ENCODE measurements at regions not wholly inside any gene's neighbourhood (a gene's known extent, or its start where the extent isn't known, plus 50 kb on each side); places are given as distances from the start of the nearest gene placed in this dataset.
"Not testable (repeated sequence)": the region's sequence is repeated elsewhere in the genome, so short reads cannot be mapped to it uniquely, and the experiment has no call there.

GRCh38 chr13:48844676-48845075, 131.0 kb upstream of the FNDC3A start:
- no peak for DNase-seq (ENCODE audit: low spot score)

GRCh38 chr13:48849515-48849914, 126.2 kb upstream of the FNDC3A start:
- DNase-seq (ENCODE audit: low spot score) = no peak

GRCh38 chr13:48851707-48852106, 124.0 kb upstream of the FNDC3A start:
- DNase-seq (ENCODE audit: low spot score) = no peak

DNA sequence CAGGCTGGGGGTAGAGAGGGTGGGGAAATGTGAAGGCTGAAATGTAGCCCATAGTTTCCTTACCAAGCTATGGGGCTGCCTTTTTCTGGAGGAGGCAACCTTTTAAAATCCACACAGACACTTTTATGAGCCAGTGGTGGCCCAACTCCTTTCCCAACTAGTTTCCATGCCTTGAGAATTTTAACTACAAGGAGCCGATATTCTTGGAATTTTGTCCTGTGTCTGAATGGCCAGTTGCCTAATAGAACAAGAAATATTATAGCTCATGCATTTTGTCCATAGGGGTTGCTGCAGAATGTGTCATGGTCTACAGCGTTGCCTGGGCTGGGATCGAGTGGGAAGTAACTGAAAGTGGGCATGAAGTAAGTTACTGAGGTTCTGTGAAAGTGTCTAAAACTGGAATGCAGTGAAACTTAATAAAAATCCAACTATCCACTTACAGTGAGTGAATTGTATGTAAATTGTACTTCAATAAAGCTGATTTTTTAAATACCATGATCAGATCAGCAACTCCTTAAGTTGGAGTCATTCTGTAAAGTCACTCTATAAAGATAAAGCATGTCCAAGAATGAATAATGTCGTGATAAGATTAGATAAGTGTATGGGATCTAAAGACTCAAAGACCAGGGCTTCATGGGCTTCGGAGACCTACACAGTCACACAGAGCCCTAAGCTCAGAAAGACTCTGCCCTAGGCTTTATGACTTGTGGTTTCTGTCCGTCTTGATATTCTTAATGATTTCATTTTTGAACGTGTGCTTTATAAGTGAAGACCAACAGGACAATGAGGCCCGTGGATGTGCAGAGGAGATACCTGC, 122.6 kb upstream of the FNDC3A start:
- DNase-seq (ENCODE audit: low spot score) = no peak

DNA sequence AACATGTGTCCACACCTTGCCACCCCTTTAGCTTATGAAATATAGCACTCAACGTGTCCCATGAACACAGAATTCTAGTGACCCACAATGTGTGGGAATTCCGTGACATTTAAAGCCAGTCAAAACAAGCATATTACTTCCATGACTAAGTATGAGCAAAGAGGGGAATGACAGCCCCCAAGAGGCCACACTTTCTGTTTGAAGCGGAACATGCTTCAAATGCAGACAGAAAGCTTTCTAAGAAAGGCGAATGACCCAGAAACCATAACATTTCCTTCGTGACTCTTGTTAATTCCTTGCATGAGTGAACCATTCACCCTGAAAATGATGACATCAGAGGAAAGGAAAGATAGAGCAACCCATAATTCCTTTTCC, 122.0 kb upstream of the FNDC3A start:
- DNase-seq (ENCODE audit: low spot score) = no peak

- no peak for DNase-seq (ENCODE audit: low spot score)
Measured at GRCh38 chr13:48857576-48857975, 118.1 kb upstream of the FNDC3A start.

DNA sequence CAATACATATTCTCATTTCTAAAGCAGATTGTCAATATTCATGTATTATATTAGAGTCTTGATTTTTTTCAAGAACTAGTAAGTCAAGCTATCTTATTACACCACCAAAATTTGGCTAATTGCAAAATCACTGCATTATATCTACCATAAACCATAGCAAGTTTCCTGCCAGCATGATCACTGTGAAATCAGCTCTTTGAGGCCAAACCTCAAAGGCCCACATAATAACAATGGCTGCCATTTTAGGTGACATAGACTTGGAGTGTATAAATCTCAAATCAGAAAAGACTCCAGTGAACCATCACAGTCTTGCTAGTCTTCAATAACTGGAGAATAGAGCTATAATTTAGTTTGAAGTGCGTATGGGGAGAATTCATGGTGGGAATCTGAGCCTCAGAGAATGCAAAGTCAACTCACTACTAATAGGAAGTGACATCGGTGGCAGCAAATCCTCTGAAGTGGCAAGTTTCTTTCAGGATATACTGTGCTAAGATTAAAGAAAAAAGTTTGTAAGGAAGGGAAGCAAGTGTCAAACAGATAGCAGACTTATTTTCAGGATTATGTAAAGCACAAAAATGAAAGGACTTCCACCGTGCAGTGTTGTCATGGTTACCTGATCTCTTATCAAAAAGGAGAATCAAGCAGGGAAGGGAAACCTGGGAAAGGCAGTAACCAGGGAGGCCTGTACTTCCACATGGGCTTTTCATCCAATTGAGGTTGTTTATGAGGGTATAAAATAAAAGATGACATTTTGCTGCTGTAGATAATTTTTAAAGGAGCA, 117.4 kb upstream of the FNDC3A start:
- no peak for DNase-seq (ENCODE audit: low spot score)

DNA sequence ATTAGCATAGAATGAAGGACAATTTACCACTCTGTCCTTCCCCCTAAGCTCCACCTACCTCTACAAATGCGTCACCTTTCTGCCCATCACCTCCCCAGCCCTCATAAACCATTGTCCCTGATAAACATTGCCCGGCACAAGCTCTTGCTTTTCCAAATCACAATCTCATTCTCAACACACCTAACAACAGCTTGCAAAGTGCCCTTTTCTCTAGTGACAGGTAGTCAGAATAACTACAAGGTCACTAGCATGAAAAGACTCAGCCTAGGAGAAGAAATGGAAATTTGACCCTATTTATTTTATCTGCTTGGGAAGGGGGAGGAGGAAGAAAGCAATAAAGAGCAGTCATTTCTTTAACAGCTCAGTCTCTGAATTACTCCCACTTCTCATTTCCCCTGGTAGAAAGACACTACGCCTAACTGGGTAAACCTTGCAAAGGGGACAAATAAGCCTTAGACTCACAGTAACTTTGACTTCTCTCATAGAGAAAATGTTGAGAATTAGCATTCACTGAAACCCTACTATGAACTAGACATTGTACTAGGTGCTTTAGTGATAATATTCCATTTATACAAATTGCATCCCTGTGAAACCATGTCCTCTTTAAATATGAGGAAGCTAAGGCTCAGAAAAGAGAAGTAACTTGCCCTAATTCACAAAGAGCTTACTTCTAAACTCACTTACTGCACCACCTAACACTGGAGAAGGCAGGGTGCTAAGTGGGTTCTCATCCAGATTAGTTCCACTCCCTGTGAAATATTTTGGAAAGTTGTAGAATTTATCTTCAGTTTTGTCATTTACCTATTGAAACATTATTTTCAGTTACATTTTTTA, 116.2 kb upstream of the FNDC3A start:
- no peak for DNase-seq (ENCODE audit: low spot score)

DNA sequence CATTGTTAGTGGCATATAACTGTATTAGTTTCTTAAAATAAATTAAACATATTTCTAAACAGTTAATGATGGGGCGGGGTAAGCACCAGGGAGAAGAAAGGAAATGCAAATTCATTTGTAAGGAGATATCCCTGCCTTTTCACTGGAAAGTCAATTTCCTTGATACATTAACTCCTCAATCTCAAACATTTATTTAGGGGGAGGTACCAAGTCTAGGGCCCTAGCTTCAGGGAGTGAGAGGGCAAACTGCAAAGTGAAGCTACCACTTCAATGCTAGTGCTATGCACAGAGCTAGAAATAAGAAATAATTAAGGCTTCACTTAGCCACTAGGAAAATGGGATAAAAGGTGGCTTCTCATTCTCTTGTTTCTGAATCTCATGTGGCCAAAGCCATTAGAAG, 115.3 kb upstream of the FNDC3A start:
- DNase-seq (ENCODE audit: low spot score) = no peak

DNA sequence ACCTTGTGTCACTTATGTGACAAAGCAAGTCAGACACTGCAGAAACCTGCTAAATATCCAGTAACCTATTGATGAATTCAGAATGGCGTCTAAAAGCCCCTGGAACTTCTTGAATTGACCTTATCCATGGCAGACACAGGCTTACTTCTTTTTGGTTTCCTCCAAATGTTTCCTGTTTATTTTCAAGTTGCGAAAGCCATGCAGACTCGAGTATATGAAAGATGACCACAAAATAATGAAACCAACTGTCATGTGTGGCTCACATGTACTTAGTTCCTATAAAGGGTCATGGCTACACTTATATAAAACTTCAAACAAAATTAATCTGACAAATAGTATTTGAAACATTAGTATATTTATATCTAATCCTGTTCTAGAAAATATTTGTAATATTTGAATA, 113.1 kb upstream of the FNDC3A start:
- no peak for DNase-seq (ENCODE audit: low spot score)

- no peak for DNase-seq (ENCODE audit: low spot score)
Measured at GRCh38 chr13:48864100-48864499, 111.6 kb upstream of the FNDC3A start.

- no peak for DNase-seq (ENCODE audit: low spot score)
Measured at GRCh38 chr13:48866249-48866648, 109.5 kb upstream of the FNDC3A start.

GRCh38 chr13:48873081-48873480, 102.6 kb upstream of the FNDC3A start:
- no peak for DNase-seq (ENCODE audit: low spot score)

DNA sequence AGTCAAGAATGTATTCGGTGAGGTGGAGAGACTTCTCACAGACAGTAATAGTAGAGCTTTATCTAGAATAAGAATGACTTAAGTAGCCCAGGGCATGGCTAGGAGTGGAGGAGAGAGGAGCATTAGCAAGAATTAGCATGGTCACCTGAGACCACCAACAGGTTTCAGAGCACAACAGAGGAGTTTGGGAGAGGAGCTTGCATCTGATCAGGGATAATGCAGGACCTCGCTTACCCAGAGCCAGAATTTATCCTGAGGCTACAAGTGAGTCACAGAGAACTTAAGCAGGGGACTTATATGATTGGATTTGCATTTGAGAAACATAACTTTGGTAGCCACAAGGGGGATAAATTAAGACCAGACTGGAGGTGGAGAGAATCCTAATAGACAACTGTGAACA, 102.1 kb upstream of the FNDC3A start:
- DNase-seq (ENCODE audit: low spot score) = no peak

- no peak for DNase-seq (ENCODE audit: low spot score)
Measured at GRCh38 chr13:48874165-48874564, 101.5 kb upstream of the FNDC3A start.

DNA sequence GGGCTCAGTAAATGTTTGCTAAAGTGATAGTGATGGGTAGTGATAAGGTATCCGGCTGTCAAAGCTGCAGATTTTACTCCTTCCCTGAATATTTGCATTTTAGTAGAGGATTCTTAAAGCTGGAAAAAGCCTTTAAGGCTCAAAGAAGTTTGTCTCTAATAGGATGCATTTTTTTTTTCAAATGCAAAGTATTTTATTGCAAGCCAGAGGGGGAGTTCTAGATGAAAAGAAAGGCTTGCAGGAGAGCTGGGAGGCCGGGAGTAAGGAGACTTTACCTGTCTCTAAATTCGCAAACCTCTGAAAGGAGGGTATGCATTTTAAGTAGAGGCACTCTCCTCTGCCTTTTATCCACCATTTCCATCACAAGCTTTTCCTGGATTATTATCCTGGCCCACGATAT, 100.7 kb upstream of the FNDC3A start:
- DNase-seq (ENCODE audit: low spot score) = no peak

- no peak for DNase-seq (ENCODE audit: low spot score)
Measured at GRCh38 chr13:48876289-48876688, 99.4 kb upstream of the FNDC3A start.

GRCh38 chr13:48879432-48879831, 96.3 kb upstream of the FNDC3A start:
- DNase-seq (ENCODE audit: low spot score) = no peak

- no peak for DNase-seq (ENCODE audit: low spot score)
Measured at GRCh38 chr13:48879854-48880253, 95.9 kb upstream of the FNDC3A start.

DNA sequence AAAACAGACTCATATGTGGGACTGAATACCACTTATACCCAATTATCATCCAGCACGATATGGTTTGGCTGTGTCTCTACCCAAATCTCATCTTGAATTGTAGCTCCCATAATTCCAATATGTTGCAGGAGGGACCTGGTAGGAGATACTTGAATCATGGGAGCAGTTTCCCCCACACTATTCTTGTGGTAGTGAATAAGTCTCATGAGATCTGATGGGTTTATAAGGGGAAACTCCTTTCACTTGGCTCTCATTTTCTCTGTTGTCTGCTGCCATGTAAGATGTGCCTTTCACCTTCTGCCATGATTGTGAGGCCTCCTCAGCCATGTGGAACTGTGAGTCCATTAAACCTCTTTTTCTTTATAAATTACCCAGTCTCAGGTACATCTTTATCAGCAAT, 91.9 kb upstream of the FNDC3A start:
- not testable (repeated sequence) for DNase-seq (ENCODE audit: low spot score)

- DNase-seq (ENCODE audit: low spot score) = no peak
Measured at GRCh38 chr13:48885027-48885395, 90.7 kb upstream of the FNDC3A start.

GRCh38 chr13:48888613-48889012, 87.1 kb upstream of the FNDC3A start:
- no peak for DNase-seq (ENCODE audit: low spot score)

DNA sequence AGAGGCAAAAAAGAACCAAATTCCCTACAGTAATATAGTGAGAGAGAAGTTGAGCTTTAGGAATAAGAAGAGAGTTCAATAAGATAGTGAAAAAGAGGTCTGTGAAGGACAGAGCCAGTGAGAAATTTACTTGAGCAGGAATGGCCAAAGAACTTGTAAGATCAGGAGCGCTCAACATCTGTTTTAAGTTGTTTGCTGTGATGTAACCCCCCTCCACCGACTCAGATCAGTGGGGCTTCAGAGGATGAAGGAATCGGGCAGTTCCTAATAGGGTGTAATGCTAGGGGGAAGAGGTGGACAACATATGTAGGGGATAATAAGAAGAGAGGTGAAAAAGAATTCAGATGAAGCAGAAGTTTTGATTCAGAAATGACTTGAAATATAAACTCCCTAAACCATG, 85.3 kb upstream of the FNDC3A start:
- DNase-seq (ENCODE audit: low spot score) = no peak
